IMR-90 (cell line): ENCODE measurements at regions not wholly inside any gene's neighbourhood (a gene's known extent, or its start where the extent isn't known, plus 50 kb on each side); places are given as distances from the start of the nearest gene placed in this dataset.

Source experiments
- ATAC-seq: fragments of 200-7000 bp; cut with Tn5 transposase; 2 replicates; pipeline ENCODE4 v1.9.1; 2020; ENCODE audit warnings: low read depth, mild to moderate bottlenecking, moderate library complexity
- BruUV-seq: library from RNA; stranded (reverse); fragments of 400-500 nt; replicated peaks from 2 replicates; lab custom pipeline; 2021; lab: Mats Ljungman, UMichigan
- CTCF ChIA-PET: fragments of 300-600 bp; formaldehyde crosslinking; extraction: SDS; loops from one replicate; lab custom pipeline; 2021; ENCODE audit warnings: antibody characterized with exemption; lab: Yijun Ruan, JAX
- POLR2A ChIA-PET: fragments of 300-600 bp; sonication (Branson Sonifier 250); formaldehyde crosslinking; loops from one replicate; lab custom pipeline; 2022; ENCODE audit warnings: antibody characterized with exemption; ENCODE audit not compliant: unreplicated experiment; lab: Charles Lee
- DNase-seq: peaks from one replicate; pipeline ENCODE4 v3.0.0; 2013
- H2AFZ ChIP-seq: replicated peaks from 2 replicates; pipeline ENCODE3; 2013; ENCODE audit warnings: low read length, mild to moderate bottlenecking; ENCODE audit not compliant: poor library complexity
- H2AK5ac ChIP-seq: 2 replicates; pipeline ENCODE4 v1.6.1; 2013; ENCODE audit warnings: low read depth, low read length, inconsistent platforms
- H2AK9ac ChIP-seq: replicated peaks from 2 replicates; pipeline ENCODE3; 2013; ENCODE audit warnings: mild to moderate bottlenecking, low read depth, low read length, moderate library complexity; ENCODE audit not compliant: poor library complexity
- H2BK120ac ChIP-seq: 2 replicates; pipeline ENCODE4 v1.6.1; 2013; ENCODE audit warnings: low read depth, low read length, inconsistent platforms
- H2BK15ac ChIP-seq: 3 replicates; pipeline ENCODE4 v1.6.1; 2013; ENCODE audit warnings: low read depth, low read length, inconsistent platforms
- H2BK20ac ChIP-seq: 2 replicates; pipeline ENCODE4 v1.6.1; 2013; ENCODE audit warnings: low read depth, mild to moderate bottlenecking, inconsistent platforms, low read length, moderate library complexity
- H2BK5ac ChIP-seq: 2 replicates; pipeline ENCODE4 v1.6.1; 2013; ENCODE audit warnings: mild to moderate bottlenecking, low read depth, low read length, inconsistent platforms; ENCODE audit not compliant: poor library complexity, severe bottlenecking
- H3K14ac ChIP-seq: replicated peaks from 2 replicates; pipeline ENCODE4 v1.6.1; 2013; ENCODE audit warnings: low read depth, low read length, inconsistent platforms
- H3K18ac ChIP-seq: 2 replicates; pipeline ENCODE4 v1.6.1; 2013; ENCODE audit warnings: low read depth, low read length, control low read depth
- H3K23ac ChIP-seq: 2 replicates; pipeline ENCODE4 v1.6.1; 2013; ENCODE audit warnings: low read depth, low read length, inconsistent platforms
- H3K27ac ChIP-seq: 2 replicates; pipeline ENCODE4 v1.5.1; 2013; ENCODE audit warnings: mild to moderate bottlenecking, control low read depth, low read length; ENCODE audit not compliant: insufficient read depth
- H3K27me3 ChIP-seq: 2 replicates; pipeline ENCODE4 v1.6.1; 2013; ENCODE audit warnings: low read length; ENCODE audit not compliant: control insufficient read depth, insufficient read depth
- H3K36me3 ChIP-seq: 2 replicates; pipeline ENCODE4 v1.6.1; 2013; ENCODE audit warnings: low read length, mixed read lengths; ENCODE audit not compliant: control insufficient read depth, insufficient read depth
- H3K4ac ChIP-seq: 2 replicates; pipeline ENCODE4 v1.6.1; 2013; ENCODE audit warnings: low read depth, low read length, inconsistent platforms
- H3K4me1 ChIP-seq: 2 replicates; pipeline ENCODE4 v1.6.1; 2013; ENCODE audit warnings: low read length, mixed read lengths; ENCODE audit not compliant: control insufficient read depth, insufficient read depth
- H3K4me2 ChIP-seq: 2 replicates; pipeline ENCODE4 v1.6.1; 2013; ENCODE audit warnings: low read depth, mild to moderate bottlenecking, control low read depth, low read length, moderate library complexity
- H3K4me3 ChIP-seq: 2 replicates; pipeline ENCODE4 v1.5.1; 2013; ENCODE audit warnings: low read depth, mild to moderate bottlenecking, control low read depth, low read length, moderate library complexity; ENCODE audit not compliant: insufficient read depth
- H3K56ac ChIP-seq: 2 replicates; pipeline ENCODE4 v1.6.1; 2013; ENCODE audit warnings: low read length, inconsistent platforms; ENCODE audit not compliant: insufficient read depth; ENCODE audit errors: extremely low read depth
- H3K79me1 ChIP-seq, 2 experiments: 2 replicates each; pipeline ENCODE4 v1.6.1; 2013; ENCODE audit warnings: low read length in 2 of 2, inconsistent platforms in 1 of 2, low read depth in 1 of 2
- H3K9ac ChIP-seq: 2 replicates; pipeline ENCODE4 v1.6.1; 2013; ENCODE audit warnings: low read depth, low read length, control low read depth
- H3K9me1 ChIP-seq: 2 replicates; pipeline ENCODE4 v1.6.1; 2013; ENCODE audit warnings: low read length, inconsistent platforms; ENCODE audit not compliant: insufficient read depth
- H3K9me3 ChIP-seq: 2 replicates; pipeline ENCODE4 v1.6.1; 2013; ENCODE audit warnings: low read length; ENCODE audit not compliant: control insufficient read depth, insufficient read depth
- H4K20me1 ChIP-seq: 2 replicates; pipeline ENCODE4 v1.6.1; 2013; ENCODE audit warnings: low read length, inconsistent platforms; ENCODE audit not compliant: insufficient read depth
- H4K5ac ChIP-seq: 2 replicates; pipeline ENCODE4 v1.6.1; 2013; ENCODE audit warnings: mild to moderate bottlenecking, low read depth, low read length, control low read depth
- H4K8ac ChIP-seq, 2 experiments: 2 replicates each; pipeline ENCODE4 v1.6.1; 2013; ENCODE audit warnings: low read depth in 2 of 2, low read length in 2 of 2, control low read depth in 1 of 2, inconsistent platforms in 1 of 2
- H4K91ac ChIP-seq: 2 replicates; pipeline ENCODE4 v1.6.1; 2013; ENCODE audit warnings: low read depth, low read length, inconsistent platforms; ENCODE audit not compliant: insufficient read depth
- CEBPB ChIP-seq: IDR thresholded peaks from 2 replicates; pipeline ENCODE4 v1.6.1; 2012; ENCODE audit warnings: low read depth, low read length, improper control_type of control experiment
- CHD1 ChIP-seq: IDR thresholded peaks from 2 replicates; pipeline ENCODE4 v1.6.1; 2012; ENCODE audit warnings: low read depth, low read length, improper control_type of control experiment
- FOS ChIP-seq: fragments of 150-350 bp; IDR thresholded peaks from 2 replicates; pipeline ENCODE4 v1.6.1; 2016; ENCODE audit warnings: low read depth, low read length
- MAZ ChIP-seq: IDR thresholded peaks from 2 replicates; pipeline ENCODE4 v1.6.1; 2012; ENCODE audit warnings: low read depth, mild to moderate bottlenecking, low read length, improper control_type of control experiment, moderate library complexity, borderline replicate concordance
- RCOR1 ChIP-seq: IDR thresholded peaks from 2 replicates; pipeline ENCODE4 v1.6.1; 2012; ENCODE audit warnings: mild to moderate bottlenecking, low read length, improper control_type of control experiment; ENCODE audit not compliant: insufficient replicate concordance
- SMC3 ChIP-seq: fragments of 150-350 bp; IDR thresholded peaks from 2 replicates; pipeline ENCODE4 v1.6.1; 2016; ENCODE audit warnings: low read depth, mild to moderate bottlenecking, antibody characterized with exemption, low read length, moderate library complexity
- WGBS, 2 experiments: methylation state at CpG; one replicate each; pipeline versions ENCODE4 v1.1.5 to v1.1.7; 2013; ENCODE audit warnings: missing lambda C conversion rate in 2 of 2; ENCODE audit not compliant: insufficient read length in 1 of 2; ENCODE audit errors: extremely low coverage in 2 of 2; 5-methylcytosine and 5-hydroxymethylcytosine counted together
- dilution Hi-C: fragments of 300-500 bp; cut with HindIII; formaldehyde crosslinking; loops from one replicate; pipeline ENCODE4 v1.14.3; 2018; ENCODE audit warnings: low sequenced_read_pairs; ENCODE audit not compliant: unreplicated experiment
- in situ Hi-C: fragments of 300-500 bp; cut with MboI; formaldehyde crosslinking; loops from 3 replicates; pipeline ENCODE4 v1.14.3; 2019; ENCODE audit warnings: low sequenced_read_pairs, inconsistent platforms, mixed read lengths
- intact Hi-C: fragments of 100-400 bp; cut with micrococcal nuclease; formaldehyde crosslinking; loops from 2 replicates; pipeline ENCODE4 v1.10.0; 2022
- TF ChIP-seq, protein P1 (sequence below): conservative IDR thresholded peaks from 2 replicates; pipeline ENCODE4 v1.5.1; 2012; ENCODE audit warnings: mild to moderate bottlenecking, low read depth, low read length, improper control_type of control experiment

DNA sequence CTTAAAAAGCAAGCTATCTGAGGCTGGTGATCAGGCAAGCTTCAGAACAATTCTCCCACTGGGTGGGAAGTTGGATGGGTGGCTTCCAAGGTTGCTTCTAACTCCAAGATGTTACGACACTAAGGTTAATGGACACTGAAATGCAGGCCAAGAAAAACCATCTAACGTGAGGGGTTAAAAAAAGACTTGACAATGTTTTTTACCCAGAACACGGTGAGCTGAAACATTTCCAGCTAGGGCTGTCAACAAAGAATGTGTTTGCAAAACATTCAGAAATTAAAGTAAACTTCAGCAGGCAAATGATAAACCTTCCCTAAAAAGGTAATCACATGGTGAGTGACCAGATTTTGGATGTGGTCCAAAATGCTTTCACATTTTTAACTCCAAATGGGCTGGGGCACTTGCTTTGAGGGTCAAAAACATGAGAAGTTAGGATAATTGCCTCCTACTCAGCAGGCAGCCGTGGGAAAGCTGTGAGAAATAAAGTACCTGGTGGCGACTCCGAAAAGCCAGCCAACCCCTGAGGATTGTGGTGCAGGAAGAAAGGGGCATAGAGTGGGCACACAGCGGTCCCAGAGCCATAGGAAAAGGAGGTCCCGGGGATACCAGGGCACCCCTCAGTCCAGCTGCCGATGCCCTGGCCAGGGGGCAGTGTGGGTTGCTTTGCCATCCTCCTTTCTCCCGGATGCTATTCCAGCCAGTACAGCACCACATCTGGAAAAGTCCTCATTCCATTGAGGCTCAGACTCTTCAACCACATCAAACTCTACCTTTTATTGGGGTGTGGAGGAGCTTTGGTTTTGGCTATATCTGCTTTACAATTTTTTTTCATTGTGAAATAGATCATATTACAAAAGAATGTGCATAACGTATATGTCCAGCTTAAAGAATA is 90.0 kb upstream of the ATL2 start:
- no TSS peak for BruUV-seq
- Histone ChIP-seq H4K5ac (peak overlapping the region; percentile 25; the same call in 1 of the 2 replicates), H4K8ac (no peak overlapping the region; a peak in 1 of 4 replicates), H3K23ac (no peak overlapping the region), H4K91ac (no peak overlapping the region), H3K56ac (no peak overlapping the region), H2BK5ac (no peak overlapping the region), H2AFZ (no peak overlapping the region), H2AK9ac (no peak overlapping the region), H2BK20ac (peak overlapping the region; percentile 63; the same call in 1 of the 2 replicates), H2BK15ac (no peak overlapping the region), H3K36me3 (no peaks in the 10 kb centered on the region), H3K9ac (no peak overlapping the region), H3K9me3 (no peaks in the 10 kb centered on the region), H3K4me2 (peak overlapping the region; percentile 25; the same call in 1 of the 2 replicates), H3K4me3 (no peak overlapping the region), H3K9me1 (0 out of 2 replicates have a peak, but pooled peaks cover 3% of the 10 kb centered on the region), H3K4ac (no peak overlapping the region), H3K14ac (no peak overlapping the region), H2BK120ac (peak overlapping the region; percentile 32; the same call in 1 of the 2 replicates), H4K20me1 (0 out of 2 replicates have a peak, but pooled peaks cover 2% of the 10 kb centered on the region), H3K4me1 (peaks cover 7% of the 10 kb centered on the region; the same call in 1 of the 2 replicates), H3K18ac (peak overlapping the region; percentile 56; the same call in 1 of the 2 replicates), H3K27ac (peak overlapping the region; percentile 53; the same call in 1 of the 2 replicates), H3K79me1 (no peaks in the 10 kb centered on the region), H3K27me3 (peaks cover 46% of the 10 kb centered on the region), H2AK5ac (no peak overlapping the region)
- DNase-seq: peak; percentile 7
- POLR2A ChIA-PET: no interaction called here
- CTCF ChIA-PET: interaction anchor here (1.3 to 1.5 kb wide), 2 partner anchors 41 to 91 kb away, joined by 4 to 6 read pairs; no protein-coding TSS in a partner anchor
- in situ Hi-C loops (no loop called here), intact Hi-C loops (loop anchor here (2.0 kb wide), 1 partner anchor 90 kb away; the partner anchor contains the start of gene ATL2), dilution Hi-C loops (no loop called here)
- WGBS, 2 experiments: no CpG with 5 or more reads among the region's 11 CpGs
- ATAC-seq: peak; percentile 15; the same call in 1 of the 2 replicates
- TF ChIP-seq MAZ: no peak
- no peak for TF ChIP-seq CHD1
- TF ChIP-seq FOS: no peak
- TF ChIP-seq SMC3: no peak
- no peak for TF ChIP-seq CEBPB
- TF ChIP-seq RCOR1: no peak
- TF ChIP-seq, protein P1, sequence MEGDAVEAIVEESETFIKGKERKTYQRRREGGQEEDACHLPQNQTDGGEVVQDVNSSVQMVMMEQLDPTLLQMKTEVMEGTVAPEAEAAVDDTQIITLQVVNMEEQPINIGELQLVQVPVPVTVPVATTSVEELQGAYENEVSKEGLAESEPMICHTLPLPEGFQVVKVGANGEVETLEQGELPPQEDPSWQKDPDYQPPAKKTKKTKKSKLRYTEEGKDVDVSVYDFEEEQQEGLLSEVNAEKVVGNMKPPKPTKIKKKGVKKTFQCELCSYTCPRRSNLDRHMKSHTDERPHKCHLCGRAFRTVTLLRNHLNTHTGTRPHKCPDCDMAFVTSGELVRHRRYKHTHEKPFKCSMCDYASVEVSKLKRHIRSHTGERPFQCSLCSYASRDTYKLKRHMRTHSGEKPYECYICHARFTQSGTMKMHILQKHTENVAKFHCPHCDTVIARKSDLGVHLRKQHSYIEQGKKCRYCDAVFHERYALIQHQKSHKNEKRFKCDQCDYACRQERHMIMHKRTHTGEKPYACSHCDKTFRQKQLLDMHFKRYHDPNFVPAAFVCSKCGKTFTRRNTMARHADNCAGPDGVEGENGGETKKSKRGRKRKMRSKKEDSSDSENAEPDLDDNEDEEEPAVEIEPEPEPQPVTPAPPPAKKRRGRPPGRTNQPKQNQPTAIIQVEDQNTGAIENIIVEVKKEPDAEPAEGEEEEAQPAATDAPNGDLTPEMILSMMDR: no peak
